LNCaP clone FGC (cell line): ENCODE measurements at regions not wholly inside any gene's neighbourhood (a gene's known extent, or its start where the extent isn't known, plus 50 kb on each side); places are given as distances from the start of the nearest gene placed in this dataset.
A peak's percentile ranks its signal among the peaks of the same experiment; 100 is the strongest.

ENCODE experiments used
- DNase-seq: peaks from one replicate; pipeline ENCODE4 v3.0.0-alpha.2; 2011; ENCODE audit warnings: low read depth
- H3K4me3 ChIP-seq: 2 replicates; pipeline ENCODE4 v1.5.1; 2011; ENCODE audit warnings: mild to moderate bottlenecking, low read depth, low read length, control low read depth
- TF ChIP-seq, protein P1 (sequence below): IDR thresholded peaks from 2 replicates; pipeline ENCODE4 v1.5.1; 2012; ENCODE audit warnings: mild to moderate bottlenecking; ENCODE audit not compliant: control insufficient read depth, insufficient read depth; ENCODE audit errors: extremely low read depth

GRCh38 chr3:180804916-180805315 is 107.6 kb upstream of the FXR1 start:
- TF ChIP-seq, protein P1, sequence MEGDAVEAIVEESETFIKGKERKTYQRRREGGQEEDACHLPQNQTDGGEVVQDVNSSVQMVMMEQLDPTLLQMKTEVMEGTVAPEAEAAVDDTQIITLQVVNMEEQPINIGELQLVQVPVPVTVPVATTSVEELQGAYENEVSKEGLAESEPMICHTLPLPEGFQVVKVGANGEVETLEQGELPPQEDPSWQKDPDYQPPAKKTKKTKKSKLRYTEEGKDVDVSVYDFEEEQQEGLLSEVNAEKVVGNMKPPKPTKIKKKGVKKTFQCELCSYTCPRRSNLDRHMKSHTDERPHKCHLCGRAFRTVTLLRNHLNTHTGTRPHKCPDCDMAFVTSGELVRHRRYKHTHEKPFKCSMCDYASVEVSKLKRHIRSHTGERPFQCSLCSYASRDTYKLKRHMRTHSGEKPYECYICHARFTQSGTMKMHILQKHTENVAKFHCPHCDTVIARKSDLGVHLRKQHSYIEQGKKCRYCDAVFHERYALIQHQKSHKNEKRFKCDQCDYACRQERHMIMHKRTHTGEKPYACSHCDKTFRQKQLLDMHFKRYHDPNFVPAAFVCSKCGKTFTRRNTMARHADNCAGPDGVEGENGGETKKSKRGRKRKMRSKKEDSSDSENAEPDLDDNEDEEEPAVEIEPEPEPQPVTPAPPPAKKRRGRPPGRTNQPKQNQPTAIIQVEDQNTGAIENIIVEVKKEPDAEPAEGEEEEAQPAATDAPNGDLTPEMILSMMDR, result peak; percentile 58
- DNase-seq, result no peak
- H3K4me3 ChIP-seq, result no peak overlapping the region

DNA sequence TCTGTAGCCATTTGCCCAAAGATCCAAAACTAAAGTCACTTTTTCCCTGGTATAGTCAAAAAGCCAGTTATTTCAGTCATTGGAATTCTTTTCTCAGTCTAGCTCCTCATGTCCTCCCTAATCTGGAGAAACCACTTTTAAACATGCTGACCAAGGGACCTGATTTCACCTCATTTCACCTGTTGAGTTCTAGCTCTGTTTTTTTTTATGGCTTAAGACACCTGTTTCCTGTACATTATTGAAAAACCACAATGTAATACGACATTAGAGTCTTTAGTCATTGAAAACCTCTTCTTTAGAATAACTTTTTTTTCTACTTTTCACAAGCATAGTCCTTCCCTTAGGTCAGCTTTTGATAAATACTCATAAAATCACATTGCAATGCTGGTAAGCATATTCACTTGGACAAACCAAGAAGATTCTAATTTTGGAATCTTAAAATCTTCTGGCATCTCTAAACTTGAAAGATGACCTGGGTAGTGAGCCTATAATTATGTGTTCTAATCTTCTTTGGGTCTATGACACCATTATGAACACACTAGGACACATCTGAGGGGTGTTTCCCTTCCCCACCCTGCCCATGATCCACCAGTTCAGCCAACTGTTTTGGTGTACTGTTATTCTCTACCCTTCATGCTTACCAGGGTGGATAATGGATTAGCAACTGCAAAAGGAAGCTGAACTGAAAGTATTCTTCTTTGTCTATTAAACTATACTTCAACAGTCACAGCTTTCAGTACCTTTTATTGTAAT is 103.5 kb upstream of the FXR1 start:
- H3K4me3 ChIP-seq, result no peak overlapping the region
- no peak for DNase-seq
- TF ChIP-seq, protein P1, result no peak

DNA sequence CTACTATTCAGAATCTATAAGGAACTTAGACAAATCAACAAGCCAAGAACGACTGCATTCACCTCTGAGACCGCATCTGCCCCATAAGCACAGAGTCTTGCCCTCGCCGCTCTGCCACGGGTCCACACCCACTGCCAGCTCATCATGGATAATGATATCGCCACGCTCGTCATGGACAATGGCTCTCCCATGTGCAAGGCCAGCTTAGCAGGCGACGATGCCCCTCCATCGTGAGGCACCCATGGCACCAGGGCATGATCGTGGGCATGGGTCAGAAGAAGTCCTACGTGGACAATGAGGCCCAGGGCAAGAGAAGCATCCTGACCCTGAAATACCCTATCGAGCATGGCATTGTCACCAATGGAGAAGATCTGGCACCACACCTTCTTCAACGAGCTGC is 92.1 kb upstream of the FXR1 start:
- TF ChIP-seq, protein P1, result no peak
- DNase-seq, result no peak

GRCh38 chr3:180825964-180826363 is 86.5 kb upstream of the FXR1 start:
- DNase-seq, result no peak
- no peak overlapping the region for H3K4me3 ChIP-seq
- TF ChIP-seq, protein P1, result no peak

More for the DNA sequence above, 92.1 kb upstream of the FXR1 start:
- no peak overlapping the region for H3K4me3 ChIP-seq

- no peak overlapping the region for H3K4me3 ChIP-seq
- TF ChIP-seq, protein P1, result no peak
- DNase-seq, result no peak
Measured at GRCh38 chr3:180827171-180827570, 85.3 kb upstream of the FXR1 start.

DNA sequence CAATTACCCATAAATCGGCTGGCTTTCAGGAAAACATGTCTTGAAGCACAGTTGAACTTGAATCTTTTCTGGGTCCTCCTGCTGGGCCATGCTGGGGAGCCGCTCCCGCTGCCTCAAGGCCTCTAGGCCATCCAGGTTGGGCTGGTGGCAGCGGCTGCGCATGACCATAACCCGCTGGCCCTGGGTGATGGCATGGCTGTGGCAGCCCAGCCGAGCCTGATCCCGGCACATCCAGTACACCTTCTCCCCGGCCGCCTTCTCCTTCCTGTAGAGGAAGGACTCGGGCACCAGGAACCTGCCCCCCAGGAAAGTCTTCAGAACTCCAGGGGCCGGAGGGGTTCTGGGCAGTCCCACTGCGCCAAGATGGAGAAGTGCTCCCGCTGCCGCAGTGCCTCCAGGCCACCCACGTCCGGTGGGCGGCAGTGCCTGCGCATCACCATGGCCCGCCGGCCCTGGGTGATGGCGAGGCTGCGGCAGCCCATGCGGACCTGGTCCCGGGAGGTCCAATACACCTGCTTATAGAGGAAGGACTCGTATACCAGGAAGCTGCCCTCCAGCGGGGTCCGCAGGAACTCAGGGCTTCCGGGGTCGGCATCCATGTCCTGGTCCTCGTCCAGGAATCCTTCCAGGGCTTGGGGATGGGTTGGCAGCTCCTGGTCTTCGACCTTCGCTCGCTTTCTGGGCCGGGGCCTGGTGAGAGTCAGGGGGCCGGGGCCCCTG is 84.3 kb upstream of the FXR1 start:
- TF ChIP-seq, protein P1, result no peak
- DNase-seq, result no peak
- no peak overlapping the region for H3K4me3 ChIP-seq
